Aorta (tissue), 5 donors: ENCODE measurements at regions not wholly inside any gene's neighbourhood (a gene's known extent, or its start where the extent isn't known, plus 50 kb on each side); places are given as distances from the start of the nearest gene placed in this dataset.

Source experiments
- ATAC-seq: fragments of 200-7000 bp; cut with Tn5 transposase; one replicate; pipeline ENCODE4 v1.9.1; 2022; ENCODE audit warnings: moderate library complexity; ENCODE audit not compliant: low FRiP score
- DNase-seq, 2 donors: peaks; one replicate each; pipeline ENCODE4 v3.0.0-alpha.2; 2020
- H3K27ac ChIP-seq, 2 donors: one replicate each; pipeline ENCODE4 v1.5.1; 2013; ENCODE audit warnings: low read length in 2 of 2, mild to moderate bottlenecking in 2 of 2, moderate library complexity in 2 of 2, control low read depth in 1 of 2, inconsistent platforms in 1 of 2, low read depth in 1 of 2
- H3K27me3 ChIP-seq, 2 donors: one replicate each; pipeline ENCODE4 v1.6.1; 2013; ENCODE audit warnings: control low read depth in 1 of 2, low read length in 1 of 2, mild to moderate bottlenecking in 1 of 2, moderate library complexity in 1 of 2; ENCODE audit not compliant: insufficient read depth in 2 of 2, control insufficient read depth in 1 of 2
- H3K36me3 ChIP-seq, 2 donors: one replicate each; pipeline ENCODE4 v1.6.1; 2013; ENCODE audit warnings: control low read depth in 1 of 2, low read length in 1 of 2, mild to moderate bottlenecking in 1 of 2; ENCODE audit not compliant: insufficient read depth in 2 of 2, control insufficient read depth in 1 of 2
- H3K4me1 ChIP-seq, 2 donors: one replicate each; pipeline ENCODE4 v1.6.1; 2013; ENCODE audit warnings: low read length in 2 of 2, control low read depth in 1 of 2, mild to moderate bottlenecking in 1 of 2, moderate library complexity in 1 of 2; ENCODE audit not compliant: insufficient read depth in 2 of 2, control insufficient read depth in 1 of 2
- H3K4me3 ChIP-seq, 2 donors: one replicate each; pipeline ENCODE4 v1.5.1; 2013; ENCODE audit warnings: low read length in 2 of 2, control low read depth in 1 of 2, mild to moderate bottlenecking in 1 of 2
- H3K9me3 ChIP-seq: one replicate; pipeline ENCODE4 v1.6.1; 2013; ENCODE audit warnings: mild to moderate bottlenecking, low read length; ENCODE audit not compliant: control insufficient read depth
- WGBS, 2 donors: extraction: QIAGEN DNeasy Blood & Tissue Kit; methylation state at CpG; one replicate each; pipeline ENCODE4 v1.1.7; 2013; 5-methylcytosine and 5-hydroxymethylcytosine counted together
- intact Hi-C, 2 donors: fragments of 100-400 bp; cut with DNase I; formaldehyde crosslinking; loops; one replicate each; pipeline versions ENCODE4 v1.14.2 to v1.15.0; 2022
- donor health status: healthy with polysubstance abuse.
- donor health status: Bipolar disorder and iron deficiency.
- donor health status: DM: no; HTN: no; CAD: no.
- donor health status: DM: no; HTN: no; CAD: no.
- donor health status: DM: yes; HTN: yes; CAD: no.

DNA sequence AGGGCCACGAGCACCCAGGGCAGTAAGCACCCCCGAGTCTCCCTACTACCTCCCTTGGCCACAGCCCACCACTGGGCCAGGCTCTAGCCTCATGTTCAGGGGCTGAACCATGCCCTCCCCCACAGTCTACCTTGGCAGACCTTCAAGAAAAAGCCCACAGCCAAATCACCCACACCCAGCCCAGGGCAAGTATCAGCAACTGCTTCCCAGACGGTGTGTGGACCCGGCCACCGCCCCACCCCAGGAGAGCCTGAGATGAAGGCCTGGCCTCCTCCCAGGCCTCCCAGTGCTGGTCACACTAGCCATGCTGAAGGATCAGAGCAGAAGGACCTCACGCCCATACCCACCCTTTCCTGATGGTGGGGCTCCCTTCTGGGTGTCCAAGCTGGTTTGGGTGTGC lies 92.0 kb upstream of the LINGO1 start:
- Histone ChIP-seq H3K4me1 (no peaks in the 10 kb centered on the region), H3K9me3 (no peaks in the 10 kb centered on the region), H3K4me3 (no peak overlapping the region), H3K36me3 (no peaks in the 10 kb centered on the region), H3K27ac (no peak overlapping the region), H3K27me3 (no peaks in the 10 kb centered on the region)
- WGBS, 2 donors: 77 to 78% methylated on average over 6 of the region's 6 CpGs
- intact Hi-C loops: no loop called here
- DNase-seq (no peak), ATAC-seq (no peak)

GRCh38 chr15:77723756-77724155 lies 91.0 kb upstream of the LINGO1 start:
- Histone ChIP-seq H3K36me3 (no peaks in the 10 kb centered on the region), H3K4me1 (no peaks in the 10 kb centered on the region), H3K27ac (no peak overlapping the region), H3K4me3 (no peak overlapping the region), H3K9me3 (no peaks in the 10 kb centered on the region), H3K27me3 (no peaks in the 10 kb centered on the region)
- intact Hi-C loops: no loop called here
- DNase-seq: no peak
- 33 to 41% methylated on average over 16 of the region's 16 CpGs for WGBS, 2 donors
- no peak for ATAC-seq

DNA sequence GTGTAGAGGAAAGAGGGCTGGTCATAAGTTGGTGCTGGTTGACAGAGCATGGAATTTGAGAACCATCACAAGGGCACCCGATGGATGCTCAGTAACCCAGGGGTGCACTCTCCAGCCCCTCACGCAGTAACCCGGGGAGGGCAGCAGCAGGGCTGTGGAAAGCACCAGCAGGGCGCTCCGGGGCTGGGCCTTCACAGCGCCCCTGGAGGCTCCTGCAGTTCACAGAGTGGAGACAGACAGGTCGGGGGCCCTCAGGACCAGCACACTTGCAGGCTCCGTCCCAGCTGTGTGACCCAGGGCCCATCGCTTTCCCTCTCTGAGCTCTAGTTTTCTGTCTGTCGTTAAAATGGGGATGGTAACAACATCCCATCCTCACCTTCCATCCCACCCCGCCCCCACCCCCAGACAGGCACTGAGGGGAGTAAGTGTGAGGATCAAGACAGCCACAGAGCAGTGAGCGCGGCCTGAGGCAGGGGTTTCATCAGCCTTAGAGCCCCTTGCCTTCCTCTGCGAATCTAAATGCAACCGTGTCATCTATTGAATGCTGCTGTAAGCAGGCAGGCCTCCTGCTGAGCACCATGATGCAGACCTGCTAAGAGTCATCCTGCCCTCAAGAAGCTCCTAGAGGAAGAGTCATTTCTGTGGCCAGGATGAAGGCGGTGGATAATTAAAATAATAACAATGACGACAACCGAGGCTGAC lies 90.2 kb upstream of the LINGO1 start:
- Histone ChIP-seq H3K27ac (no peak overlapping the region), H3K27me3 (no peaks in the 10 kb centered on the region), H3K36me3 (no peaks in the 10 kb centered on the region), H3K4me1 (no peaks in the 10 kb centered on the region), H3K4me3 (no peak overlapping the region), H3K9me3 (no peaks in the 10 kb centered on the region)
- intact Hi-C loops: no loop called here
- ATAC-seq (no peak), DNase-seq (no peak)
- 69% methylated on average over 17 to 18 of the region's 18 CpGs for WGBS, 2 donors

- no peaks in the 10 kb centered on the region for H3K4me1 ChIP-seq
- no peak for DNase-seq
- H3K27ac ChIP-seq: no peak overlapping the region
- no peaks in the 10 kb centered on the region for H3K27me3 ChIP-seq
- no peak for ATAC-seq
- no peaks in the 10 kb centered on the region for H3K9me3 ChIP-seq
- 61 to 63% methylated on average over 7 of the region's 7 CpGs for WGBS, 2 donors
- no peak overlapping the region for H3K4me3 ChIP-seq
- intact Hi-C loops: no loop called here
- no peaks in the 10 kb centered on the region for H3K36me3 ChIP-seq
These were observed 89.3 kb upstream of the LINGO1 start for GRCh38 chr15:77721963-77722362.

DNA sequence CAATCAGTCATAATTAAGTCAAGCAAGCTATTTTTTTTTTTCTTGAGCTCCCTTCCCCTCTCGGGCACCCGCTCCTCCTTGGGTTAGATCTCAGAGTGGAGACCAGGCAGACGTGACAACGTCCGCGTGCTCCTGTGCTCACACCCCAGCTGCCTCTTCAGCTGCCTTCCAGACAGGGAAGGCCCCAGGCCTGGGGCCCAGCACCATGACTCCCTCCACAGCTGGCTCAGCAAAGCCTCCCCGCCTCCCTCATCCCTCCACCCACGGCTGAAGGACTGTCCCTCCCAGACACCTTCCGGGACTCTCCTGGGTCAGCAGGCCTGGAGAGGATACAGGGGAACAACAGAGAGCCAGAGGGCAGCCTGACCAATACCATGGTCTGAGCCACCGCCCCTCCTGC lies 87.9 kb upstream of the LINGO1 start:
- Histone ChIP-seq H3K4me1 (no peaks in the 10 kb centered on the region), H3K4me3 (no peak overlapping the region), H3K27ac (no peak overlapping the region), H3K27me3 (no peaks in the 10 kb centered on the region), H3K9me3 (no peaks in the 10 kb centered on the region), H3K36me3 (no peaks in the 10 kb centered on the region)
- ATAC-seq: no peak
- DNase-seq: no peak
- intact Hi-C loops: no loop called here
- WGBS, 2 donors: 61 to 70% methylated on average over 10 of the region's 10 CpGs

- intact Hi-C loops: no loop called here
- no peaks in the 10 kb centered on the region for H3K27me3 ChIP-seq
These were observed 87.5 kb upstream of the LINGO1 start for GRCh38 chr15:77720173-77720572.

GRCh38 chr15:77719450-77719849 lies 86.7 kb upstream of the LINGO1 start:
- 61 to 73% methylated on average over 11 of the region's 11 CpGs for WGBS, 2 donors
- Histone ChIP-seq H3K9me3 (no peaks in the 10 kb centered on the region), H3K27ac (no peak overlapping the region), H3K4me1 (no peaks in the 10 kb centered on the region), H3K4me3 (no peak overlapping the region), H3K27me3 (no peaks in the 10 kb centered on the region), H3K36me3 (no peaks in the 10 kb centered on the region)
- DNase-seq (no peak), ATAC-seq (no peak)
- intact Hi-C loops: no loop called here

More at GRCh38 chr15:77720173-77720572, 87.5 kb upstream of the LINGO1 start:
- H3K4me3 ChIP-seq: no peak overlapping the region
- H3K4me1 ChIP-seq: no peaks in the 10 kb centered on the region
- H3K9me3 ChIP-seq: no peaks in the 10 kb centered on the region
- H3K36me3 ChIP-seq: no peaks in the 10 kb centered on the region
- H3K27ac ChIP-seq: no peak overlapping the region
- WGBS, 2 donors: 73 to 74% methylated on average over 15 of the region's 15 CpGs
- no peak for ATAC-seq
- no peak for DNase-seq

DNA sequence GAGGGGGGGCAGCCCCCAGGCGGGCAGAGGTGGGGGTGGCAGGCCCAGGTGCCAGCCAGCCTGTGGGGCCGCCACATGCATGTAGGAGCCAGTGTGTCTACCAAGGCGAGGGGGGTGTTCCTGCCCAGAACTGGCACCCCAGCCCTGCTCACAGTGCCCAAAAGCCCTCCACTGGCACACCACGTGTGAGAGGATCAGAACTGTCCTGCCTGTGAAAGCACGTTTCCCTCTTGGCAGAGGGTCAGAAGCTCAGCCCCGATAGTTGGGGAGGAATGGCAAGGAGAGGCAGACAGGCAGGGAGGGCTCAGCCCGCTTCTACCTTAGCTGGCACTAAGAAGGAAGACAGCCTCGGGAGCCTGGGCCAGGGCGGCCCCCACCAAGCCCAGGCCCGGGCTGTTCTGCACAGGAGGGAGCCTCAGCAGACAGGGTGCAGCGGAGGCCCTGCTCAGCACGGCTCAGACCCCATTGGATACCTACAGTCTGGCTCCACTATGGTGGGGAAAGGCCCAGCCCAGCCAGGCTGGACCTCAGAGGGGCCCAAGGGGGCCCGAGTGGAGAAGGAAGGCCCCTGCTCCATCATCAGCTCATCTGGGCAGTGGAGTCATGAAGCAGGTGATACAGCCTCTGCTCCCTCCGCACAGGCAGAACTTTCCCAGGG lies 84.8 kb upstream of the LINGO1 start:
- no peak for ATAC-seq
- intact Hi-C loops: no loop called here
- WGBS, 2 donors: 48 to 54% methylated on average over 14 of the region's 14 CpGs

GRCh38 chr15:77716632-77717332 lies 84.1 kb upstream of the LINGO1 start:
- intact Hi-C loops: no loop called here
- ATAC-seq (no peak), DNase-seq (no peak)
- no peaks in the 10 kb centered on the region for H3K36me3 ChIP-seq
- H3K4me1 ChIP-seq: no peaks in the 10 kb centered on the region
- no peaks in the 10 kb centered on the region for H3K27me3 ChIP-seq
- no peak overlapping the region for H3K4me3 ChIP-seq
- WGBS, 2 donors: 29 to 33% methylated on average over 14 of the region's 14 CpGs
- H3K27ac ChIP-seq: no peak overlapping the region
- H3K9me3 ChIP-seq: no peaks in the 10 kb centered on the region

More for the DNA sequence above, 84.8 kb upstream of the LINGO1 start:
- no peaks in the 10 kb centered on the region for H3K9me3 ChIP-seq
- no peak overlapping the region for H3K27ac ChIP-seq
- no peak overlapping the region for H3K4me3 ChIP-seq
- H3K36me3 ChIP-seq: no peaks in the 10 kb centered on the region
- no peaks in the 10 kb centered on the region for H3K4me1 ChIP-seq
- no peaks in the 10 kb centered on the region for H3K27me3 ChIP-seq
- DNase-seq: no peak
